HG02610 (cell line): ENCODE measurements at regions not wholly inside any gene's neighbourhood (a gene's known extent, or its start where the extent isn't known, plus 50 kb on each side); places are given as distances from the start of the nearest gene placed in this dataset.

Experiments used
- ATAC-seq: cut with Tn5 transposase; IDR thresholded peaks from one replicate; pipeline ENCODE4 v1.9.1; 2021; ENCODE audit warnings: mild to moderate bottlenecking, moderate library complexity; ENCODE audit not compliant: unreplicated experiment

DNA sequence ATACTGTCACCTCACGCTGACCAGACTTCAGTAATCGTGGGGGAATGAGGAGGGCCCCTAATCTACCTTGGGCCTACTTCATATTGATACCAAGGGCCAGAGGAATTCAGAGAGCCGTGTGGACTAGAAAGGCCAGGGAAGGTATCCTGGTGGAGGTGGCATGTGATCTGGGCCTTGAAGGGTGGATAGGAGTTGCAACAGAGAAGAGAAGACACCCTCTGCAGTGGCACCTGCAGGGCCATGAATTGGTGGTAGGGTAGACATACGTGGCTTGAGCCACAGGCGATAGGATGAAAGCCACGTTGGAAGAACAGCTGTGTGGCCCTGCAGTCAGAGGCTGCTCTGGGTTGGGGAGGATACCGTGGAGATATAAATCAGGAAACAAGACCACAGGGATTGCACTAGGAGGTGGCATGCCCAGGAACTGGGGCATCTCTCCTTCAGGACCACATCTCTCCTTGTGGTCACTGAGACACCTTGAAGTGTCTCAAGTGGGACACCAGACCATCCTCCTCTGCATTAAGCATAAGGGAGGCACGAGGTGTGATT is 141.4 kb downstream of the CYP26B1 start:
- ATAC-seq = no peak

DNA sequence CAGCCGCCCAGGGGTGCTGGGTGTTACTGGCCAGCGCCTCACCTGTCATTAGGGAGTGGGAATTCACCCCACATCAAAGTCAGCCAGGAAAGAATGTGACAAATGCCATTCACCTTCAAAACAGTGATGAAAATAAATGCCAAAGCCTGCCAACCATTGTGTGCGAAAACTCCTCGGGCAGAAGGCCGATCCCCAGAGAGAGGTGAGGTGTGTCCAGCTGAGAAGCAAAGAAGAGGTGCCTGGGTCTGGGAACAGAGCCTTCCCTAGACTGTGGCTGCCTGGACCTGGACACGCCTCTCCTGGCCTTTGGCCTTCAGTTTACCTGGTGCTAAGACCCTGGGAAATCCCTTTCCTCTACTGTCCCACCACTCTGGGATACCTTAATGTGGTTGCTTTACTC is 142.7 kb downstream of the CYP26B1 start:
- ATAC-seq = no peak

DNA sequence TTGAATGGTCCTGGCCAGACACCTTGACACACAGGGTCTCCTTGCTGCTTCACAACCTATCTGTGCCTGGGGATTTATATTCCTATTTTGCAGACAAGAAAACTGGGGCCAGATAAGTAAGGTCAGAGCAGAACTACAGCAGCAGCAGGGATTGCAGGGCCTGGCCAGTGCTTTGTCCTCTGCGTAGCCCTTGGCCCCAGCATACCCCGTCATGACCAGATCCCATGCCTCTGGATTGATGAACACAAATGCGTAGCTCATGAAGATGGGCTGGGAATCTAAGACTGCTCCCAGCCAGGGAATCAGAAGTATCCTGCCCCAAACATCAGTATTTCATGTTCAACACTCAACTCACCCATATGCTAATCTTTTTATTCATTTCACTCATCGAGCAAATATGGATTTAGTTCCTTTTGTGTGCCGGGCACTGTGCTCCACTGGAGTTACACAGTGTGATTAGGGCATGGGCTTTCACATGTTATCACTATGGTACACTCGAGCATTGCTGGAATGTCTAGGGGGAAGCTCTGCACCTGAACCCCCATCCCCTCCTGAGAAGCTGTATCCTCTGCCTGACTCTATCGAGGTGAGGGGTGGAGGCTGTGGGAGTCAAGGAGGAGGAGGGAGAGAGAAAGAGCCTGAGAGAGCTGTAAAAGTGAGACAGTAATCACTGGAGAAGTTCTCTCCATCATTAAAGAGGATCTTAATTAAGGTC is 143.3 kb downstream of the CYP26B1 start:
- no peak for ATAC-seq

DNA sequence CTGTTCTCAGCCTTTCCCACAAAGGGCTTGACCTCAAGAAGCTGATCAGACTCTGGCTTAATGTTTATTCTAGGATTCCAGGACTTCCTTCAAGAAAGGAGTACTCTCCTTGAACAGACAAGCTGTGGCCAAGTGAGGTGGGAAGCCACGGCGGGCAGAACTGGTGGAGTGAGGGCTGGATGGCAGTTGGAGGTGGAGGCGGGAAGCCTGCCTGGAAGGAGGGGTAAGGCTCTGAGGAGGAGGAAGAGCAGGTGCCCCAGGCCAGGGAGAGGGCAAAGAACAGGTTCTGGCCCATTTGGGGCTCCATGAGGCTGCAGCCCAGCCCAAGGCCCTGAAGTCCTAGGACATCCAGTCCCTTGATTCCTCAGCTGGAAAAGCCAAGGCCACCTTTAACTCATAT is 143.9 kb downstream of the CYP26B1 start:
- ATAC-seq = no peak

DNA sequence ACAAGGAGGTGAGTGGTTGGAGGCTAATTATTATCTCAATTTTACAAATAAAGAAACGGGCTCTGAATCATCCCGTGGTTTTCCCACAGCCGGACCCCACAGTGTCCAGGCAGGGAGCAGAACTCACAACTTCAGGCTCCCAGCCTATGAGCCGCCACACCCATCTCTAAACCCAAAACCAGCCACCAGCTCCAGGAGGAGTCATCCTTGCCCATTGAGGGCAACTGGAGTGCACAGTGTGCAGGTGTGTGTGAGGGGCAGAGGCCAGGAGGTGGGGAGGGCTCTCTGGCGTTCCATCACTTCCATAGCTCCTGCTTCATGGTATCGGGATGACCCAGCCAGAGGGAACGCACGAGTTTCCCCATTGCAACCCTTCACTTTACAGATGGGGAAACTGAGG is 144.5 kb downstream of the CYP26B1 start:
- no peak for ATAC-seq

DNA sequence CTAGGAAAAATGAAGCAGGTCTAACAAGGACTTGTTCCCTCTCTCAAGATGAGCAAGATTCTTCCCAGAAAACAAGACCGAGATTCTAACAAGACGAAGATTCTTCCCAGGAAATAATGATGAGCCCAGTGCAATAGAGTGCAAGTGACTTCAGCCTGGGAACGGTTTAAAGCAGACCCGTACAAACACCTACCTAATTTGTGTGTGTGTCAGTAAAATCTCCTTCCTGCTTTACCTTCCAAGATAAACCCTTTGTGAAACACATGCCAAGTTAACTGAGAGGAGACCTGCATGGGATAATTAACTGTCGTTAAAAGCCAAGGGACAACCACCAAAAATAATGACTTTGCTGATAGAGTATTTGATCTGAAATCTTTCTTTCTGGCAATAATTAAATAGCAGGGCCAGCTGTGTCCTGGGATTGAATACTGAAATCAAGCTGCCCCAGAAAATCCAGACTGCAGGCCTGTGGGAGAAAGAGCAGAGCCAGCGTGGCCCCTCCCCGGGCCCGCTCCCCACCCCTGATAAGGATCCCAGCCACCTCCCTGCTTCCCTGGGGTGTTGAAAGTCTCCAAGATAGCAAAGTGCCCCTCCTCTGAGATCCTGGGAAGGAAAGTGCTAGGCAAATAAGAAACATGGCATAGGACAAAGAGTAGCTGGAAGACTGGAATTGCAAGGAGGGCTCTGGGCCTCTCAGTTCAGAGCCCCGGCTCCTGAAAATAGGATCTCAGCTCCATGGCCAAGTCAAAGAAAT is 145.5 kb downstream of the CYP26B1 start:
- no peak for ATAC-seq

DNA sequence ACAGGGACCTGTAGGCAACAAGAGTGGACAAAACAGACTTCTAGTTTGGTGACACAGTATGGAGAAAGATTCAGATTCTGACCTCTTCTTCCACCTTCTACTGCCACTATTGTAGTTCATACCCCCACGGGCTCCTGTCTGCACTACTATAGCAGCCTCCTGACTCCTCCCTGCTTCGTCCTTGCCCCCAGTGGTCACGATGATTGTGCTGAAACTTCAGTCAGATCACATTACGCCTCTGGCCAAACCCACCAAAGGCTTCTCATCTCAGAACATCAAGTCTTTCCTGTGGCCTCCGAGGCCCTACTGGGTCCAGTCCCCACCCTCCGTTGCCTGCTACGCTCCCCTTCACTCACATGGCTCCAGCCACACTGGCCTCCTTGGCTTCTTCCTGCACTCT is 147.6 kb downstream of the CYP26B1 start:
- no peak for ATAC-seq

DNA sequence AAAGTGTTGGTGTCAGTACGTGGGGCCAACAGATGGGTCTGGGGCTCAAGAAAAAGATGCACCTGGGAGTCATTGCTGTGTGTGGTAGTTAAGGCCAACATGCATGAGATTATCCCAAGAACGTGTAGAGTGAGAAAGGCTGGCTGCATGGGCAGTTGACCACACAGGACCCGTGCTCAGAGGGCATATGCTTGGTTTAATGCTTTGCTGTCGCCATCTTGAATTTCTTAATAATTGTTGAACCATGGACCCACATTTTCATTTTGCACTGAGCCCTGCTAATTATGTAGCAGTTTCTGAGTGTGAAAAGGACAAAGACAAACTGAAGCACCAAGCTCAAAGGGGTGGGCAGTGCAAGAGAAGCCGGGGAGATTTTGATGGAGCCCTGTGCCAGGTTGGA is 148.1 kb downstream of the CYP26B1 start:
- no peak for ATAC-seq

DNA sequence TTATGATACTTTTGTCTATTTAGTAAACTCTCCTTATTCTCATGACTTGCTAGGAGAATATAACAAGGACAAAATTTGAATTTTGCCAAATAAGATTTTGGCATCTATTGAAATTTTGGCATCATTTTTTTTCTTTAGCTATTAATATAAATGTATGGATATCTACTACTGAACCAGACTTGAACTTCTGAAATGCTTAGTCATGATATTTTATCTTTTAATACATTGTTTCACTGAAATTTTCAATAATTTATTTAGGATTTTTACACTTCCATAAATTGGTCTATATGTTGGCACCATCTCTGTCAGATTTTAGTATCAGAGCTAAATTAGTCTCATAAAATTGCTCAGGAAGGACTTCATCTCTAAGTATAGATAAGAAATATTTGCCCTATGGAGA is 149.8 kb downstream of the CYP26B1 start:
- ATAC-seq = no peak

DNA sequence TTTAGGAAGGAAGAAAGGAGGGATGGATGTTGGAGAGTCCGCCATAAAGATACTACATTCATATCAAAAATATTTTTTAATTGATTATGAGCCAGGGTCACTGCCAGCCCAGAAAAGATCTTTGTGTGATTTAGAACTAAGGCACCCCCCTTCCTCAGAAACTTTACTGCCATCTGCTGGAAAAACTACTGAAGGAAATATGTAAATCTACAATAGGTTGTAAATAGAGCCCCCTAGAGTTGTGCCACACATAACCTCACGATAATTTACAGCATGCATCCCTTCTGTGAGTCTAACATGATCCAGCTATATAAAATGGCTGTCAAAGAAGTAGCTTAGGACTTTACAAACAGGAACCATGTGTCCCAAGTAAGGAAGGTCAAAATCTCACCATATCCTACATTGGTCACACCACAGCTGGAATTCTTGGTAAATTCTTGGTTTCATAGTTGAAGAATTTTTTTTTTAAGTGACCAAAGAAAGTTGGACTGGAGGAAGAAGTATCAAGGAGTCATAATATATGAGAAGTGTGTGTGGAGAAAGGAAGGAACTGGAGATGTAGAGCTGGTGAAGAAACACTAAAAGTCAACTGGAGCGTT is 152.5 kb downstream of the CYP26B1 start:
- ATAC-seq = no peak

DNA sequence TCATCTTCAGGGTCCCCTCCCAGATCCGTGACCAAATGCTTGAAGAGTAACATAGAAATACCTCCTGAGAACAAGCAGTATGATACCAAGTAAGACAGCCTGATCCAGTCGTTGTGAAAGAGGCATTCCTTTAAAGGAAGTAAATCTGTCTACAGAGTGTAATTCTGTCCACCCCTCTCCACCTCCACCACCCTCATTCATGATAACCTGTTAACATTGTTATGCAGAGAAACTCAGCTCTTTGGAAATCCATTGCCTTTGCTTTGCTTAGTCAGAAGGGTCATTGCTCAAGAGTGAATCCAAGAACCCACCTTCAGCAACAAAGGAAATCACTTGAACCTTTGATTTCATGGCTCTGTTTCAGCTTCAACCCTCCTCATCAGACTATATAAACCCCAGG is 155.6 kb downstream of the CYP26B1 start:
- ATAC-seq = no peak

DNA sequence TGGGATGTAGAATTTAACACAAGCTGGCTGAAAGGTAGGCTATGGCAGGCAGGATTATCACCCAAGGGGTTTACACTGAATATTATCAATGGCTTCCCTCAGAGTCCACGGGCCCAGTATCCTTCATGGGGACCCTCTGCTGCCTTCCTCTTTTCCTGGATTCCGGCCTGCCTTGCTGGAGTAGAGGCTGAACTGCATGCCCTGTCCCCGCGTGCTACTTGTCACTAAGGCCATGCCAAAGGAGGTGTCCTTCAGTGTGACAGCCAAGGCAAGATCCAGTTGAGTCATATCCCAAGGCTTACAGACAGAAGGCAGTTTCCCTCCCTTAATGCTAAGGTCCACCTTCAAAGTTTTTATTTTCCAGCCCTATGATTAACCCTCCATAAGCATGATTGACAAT is 156.3 kb downstream of the CYP26B1 start:
- ATAC-seq = no peak

DNA sequence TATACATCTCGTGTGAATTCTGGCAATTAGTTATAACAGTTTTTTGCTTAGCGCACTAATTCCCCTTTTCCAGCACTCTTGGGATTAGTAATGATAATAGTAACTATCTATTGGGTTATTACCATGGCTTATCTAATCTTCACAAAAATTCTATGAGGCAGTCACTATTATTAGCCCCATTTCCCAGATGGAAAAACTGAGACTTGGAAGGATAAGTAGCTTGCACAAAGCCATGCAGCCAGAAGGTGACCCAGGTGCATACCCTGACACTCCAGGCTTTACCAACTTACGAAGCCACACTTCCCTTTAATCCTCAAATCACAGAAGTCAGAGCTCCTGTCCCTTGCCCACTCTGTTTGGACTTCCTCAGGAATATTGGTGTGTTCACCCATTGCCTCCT is 156.8 kb downstream of the CYP26B1 start:
- ATAC-seq = no peak

DNA sequence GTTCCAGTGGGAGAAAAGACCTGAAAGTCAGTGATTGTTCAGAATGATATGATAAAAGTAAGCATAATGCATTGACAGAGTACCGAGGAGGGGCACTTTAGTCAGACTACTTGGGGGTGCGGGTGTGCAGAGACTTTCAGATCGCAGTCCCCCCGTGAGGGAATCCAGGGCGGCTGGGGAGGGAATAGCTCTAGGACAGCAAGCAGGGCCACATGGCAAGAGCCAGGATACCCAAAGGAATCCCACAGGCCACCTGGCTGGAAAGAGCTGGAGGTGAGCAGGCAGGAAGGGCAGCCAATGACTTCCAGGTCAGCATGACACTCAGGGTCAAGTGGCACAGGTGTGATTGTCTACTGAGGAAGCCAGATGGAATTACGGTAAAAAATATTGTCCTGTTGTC is 157.5 kb downstream of the CYP26B1 start:
- no peak for ATAC-seq

DNA sequence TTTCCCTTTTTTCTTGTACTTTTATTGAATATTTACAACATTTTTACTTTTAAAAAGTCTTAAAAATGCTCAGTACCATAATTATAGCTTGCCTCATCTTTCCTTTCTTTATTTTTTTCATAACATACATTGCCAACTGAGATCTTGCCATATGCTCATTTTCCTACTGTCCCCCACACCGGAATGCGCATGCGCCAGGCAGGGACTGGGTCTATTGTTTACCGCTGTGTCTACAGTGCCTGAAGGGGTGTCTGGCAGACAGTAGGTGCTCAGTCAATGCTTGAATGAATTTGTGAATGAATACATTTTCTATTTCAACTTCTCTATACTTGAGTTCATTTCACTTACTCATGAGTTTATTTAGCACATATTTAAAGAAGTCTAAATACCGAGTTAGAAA is 158.0 kb downstream of the CYP26B1 start:
- no peak for ATAC-seq

DNA sequence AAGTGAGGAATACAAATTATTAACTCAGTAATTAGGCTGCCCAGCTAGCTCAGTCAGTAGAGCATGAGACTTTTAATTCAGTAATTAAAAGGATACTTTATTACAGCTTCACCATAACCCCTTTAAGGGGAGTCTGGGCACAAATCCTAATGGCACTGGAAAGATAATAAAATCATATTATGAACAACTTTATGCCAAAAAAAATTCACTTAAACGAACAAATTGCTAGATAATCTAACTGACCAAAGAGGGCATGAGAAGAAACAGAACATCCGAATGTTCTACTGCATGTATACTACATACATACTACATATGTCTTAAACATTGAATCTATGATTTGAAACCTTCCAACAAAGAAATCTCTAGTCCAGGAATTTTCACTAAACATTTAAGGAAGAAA is 159.5 kb downstream of the CYP26B1 start:
- no peak for ATAC-seq

DNA sequence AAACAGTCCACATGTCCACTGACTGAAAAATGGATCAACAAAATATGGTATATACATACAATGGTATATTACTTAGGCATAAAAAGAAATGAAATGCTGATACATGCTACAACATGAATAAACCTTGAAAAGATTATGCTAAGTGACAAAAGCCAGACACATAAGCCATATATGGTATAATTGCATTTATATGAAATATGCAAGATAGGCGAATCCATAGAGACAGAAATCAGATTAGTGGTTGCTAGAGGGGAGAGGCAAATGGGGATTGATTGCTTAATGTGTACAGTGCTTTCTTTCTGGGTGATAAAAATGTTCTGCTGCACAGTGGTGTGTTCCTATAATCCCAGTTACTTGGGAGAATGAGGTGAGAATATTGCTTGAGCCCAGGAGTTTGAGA is 171.0 kb downstream of the CYP26B1 start:
- ATAC-seq = no peak

DNA sequence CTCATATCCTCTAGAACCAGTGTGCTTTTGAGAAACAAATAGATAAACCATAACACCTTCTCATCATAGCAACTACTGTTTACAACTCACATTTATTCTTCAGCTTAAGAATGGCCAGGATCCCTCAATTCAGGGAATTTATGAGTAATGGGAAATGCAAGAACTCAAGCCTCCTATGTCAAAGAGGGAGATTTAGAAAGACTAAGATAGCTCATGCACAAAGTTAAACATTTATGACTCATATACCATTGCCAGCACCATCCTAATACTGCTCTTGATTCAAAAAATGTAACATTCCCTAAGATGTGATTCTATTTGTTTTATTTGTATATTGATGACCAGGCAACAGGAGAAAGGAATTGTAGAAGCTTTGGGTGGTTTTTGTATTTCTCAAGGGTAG is 172.8 kb downstream of the CYP26B1 start:
- ATAC-seq = no peak

DNA sequence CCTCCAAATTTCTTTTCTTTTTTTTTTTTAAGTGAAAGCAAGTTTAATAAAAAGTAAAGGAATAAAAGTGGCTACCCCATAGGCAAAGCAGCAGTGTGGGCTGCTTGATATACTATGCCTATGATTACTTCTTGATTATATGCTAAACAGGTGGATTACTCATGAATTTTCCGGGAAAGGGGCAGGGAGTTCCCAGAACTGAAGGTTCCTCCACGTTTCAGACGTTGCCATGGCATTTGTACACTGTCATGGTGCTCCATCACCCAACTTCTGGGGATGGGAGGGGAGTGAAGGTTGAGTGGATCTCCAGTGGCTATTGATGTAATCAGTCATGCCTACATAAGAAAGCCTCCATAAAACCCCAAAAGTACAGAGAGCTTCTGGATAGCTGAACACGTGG is 176.2 kb downstream of the CYP26B1 start:
- ATAC-seq = no peak

DNA sequence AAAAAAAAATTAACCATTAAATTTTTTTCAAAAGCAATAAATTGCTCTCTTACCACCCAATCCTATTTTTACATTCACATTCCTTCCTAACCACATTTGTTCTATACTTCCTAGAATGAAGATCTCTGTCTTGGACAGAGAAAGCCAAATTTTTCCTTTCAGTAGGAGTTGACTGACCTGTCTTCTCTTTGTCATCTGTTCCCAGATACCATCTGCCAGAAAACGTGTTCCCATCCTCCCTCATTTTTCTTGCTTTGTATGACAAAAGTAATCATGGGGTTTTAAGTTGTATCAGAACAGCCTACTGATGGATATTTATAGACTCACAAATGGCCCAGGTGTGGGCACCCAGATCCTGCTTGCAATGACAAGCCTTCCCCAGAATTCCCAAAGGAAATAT is 182.1 kb downstream of the CYP26B1 start:
- no peak for ATAC-seq

DNA sequence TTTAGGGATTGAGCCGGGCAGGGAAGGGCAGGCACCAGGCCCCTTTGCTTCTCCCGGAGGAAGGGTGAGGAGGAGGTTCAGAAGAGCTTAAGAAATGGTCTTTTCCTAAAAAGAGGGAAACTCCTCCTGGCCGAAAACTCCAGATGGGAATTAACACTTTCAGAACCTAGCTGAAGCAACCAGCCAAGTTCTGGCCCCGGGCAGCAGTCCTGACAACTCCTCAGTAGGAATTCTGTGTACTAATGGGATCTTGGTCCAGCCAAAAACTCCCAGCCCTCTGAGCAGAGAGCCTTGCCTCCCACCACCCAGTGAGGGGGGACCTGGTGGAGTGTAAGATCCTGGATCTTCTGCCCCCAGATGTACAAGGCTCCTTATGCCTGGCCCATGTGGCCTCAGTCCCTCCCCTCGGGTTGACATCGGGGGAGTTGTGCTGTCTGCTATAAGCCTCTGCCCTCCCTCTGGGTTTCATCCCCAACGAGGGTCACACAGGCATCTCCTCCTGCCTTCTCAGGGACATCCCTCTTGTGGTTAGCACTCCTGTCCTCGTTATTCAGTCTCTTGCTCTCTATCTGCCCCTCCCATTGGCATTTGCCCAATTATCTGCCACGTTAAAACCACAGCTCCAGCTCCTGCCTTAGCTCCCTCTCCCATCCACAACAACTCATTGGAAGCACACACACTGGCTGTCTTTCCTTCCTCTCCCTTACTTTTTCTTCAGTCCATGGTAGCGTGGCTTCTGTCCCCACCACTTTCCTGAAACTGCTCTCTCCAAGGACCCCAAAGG is 184.6 kb downstream of the CYP26B1 start:
- ATAC-seq = no peak
